ENCODE measurements at regions not wholly inside any gene's neighbourhood (a gene's known extent, or its start where the extent isn't known, plus 50 kb on each side); places are given as distances from the start of the nearest gene placed in this dataset.

GRCh38 chr5:164188733-164189148 lies 683.3 kb downstream of the MAT2B start:
- H3K9me3 Mint-ChIP-seq, result no peaks in the 10 kb centered on the region
- DNase-seq (ENCODE audit: low spot score), result no peak
- H3K27ac Mint-ChIP-seq, result peak overlapping the region; percentile 11; the same call in 1 of the 2 replicates
- CTCF ChIA-PET, result no interaction called here
- H3K4me3 Mint-ChIP-seq, result no peak overlapping the region
- POLR2A ChIA-PET, result interaction anchor here (1.2 kb wide), 1 partner anchor 8 kb away, joined by 3 read pairs; no protein-coding TSS in a partner anchor
- no peak for ATAC-seq
- H3K4me1 Mint-ChIP-seq, result peaks cover 31% of the 10 kb centered on the region
- H3K36me3 Mint-ChIP-seq, result no peaks in the 10 kb centered on the region
- H3K27me3 Mint-ChIP-seq (ENCODE audit: low read depth), result no peaks in the 10 kb centered on the region
- TF ChIP-seq ETV6 (CRISPR knock-in tag; IDR thresholded peaks at IDR 0.05) (no peak), ERG (CRISPR knock-in tag; IDR thresholded peaks at IDR 0.05) (no peak), NFE2L1 (CRISPR knock-in tag; IDR thresholded peaks at IDR 0.05) (no peak), USF1 (CRISPR knock-in tag; IDR thresholded peaks at IDR 0.05) (no peak), OVOL2 (CRISPR knock-in tag; IDR thresholded peaks at IDR 0.05; ENCODE audit: borderline replicate concordance) (no peak), TP53 (CRISPR knock-in tag; IDR thresholded peaks at IDR 0.05) (no peak), GTF2I (CRISPR knock-in tag; conservative IDR thresholded peaks at IDR 0.05) (no peak), RELA (CRISPR knock-in tag; IDR thresholded peaks at IDR 0.05; ENCODE audit: borderline replicate concordance) (no peak), FOXK1 (CRISPR knock-in tag; IDR thresholded peaks at IDR 0.05) (no peak), ZNF232 (CRISPR knock-in tag; IDR thresholded peaks at IDR 0.05) (no peak), FOXP1 (CRISPR knock-in tag; IDR thresholded peaks at IDR 0.05; ENCODE audit: borderline replicate concordance) (no peak), ZBTB21 (CRISPR knock-in tag; IDR thresholded peaks at IDR 0.05; ENCODE audit: borderline replicate concordance) (no peak), ATF1 (CRISPR knock-in tag; IDR thresholded peaks at IDR 0.05) (no peak), NR3C1 (CRISPR knock-in tag; conservative IDR thresholded peaks at IDR 0.05; ENCODE audit: low read depth) (no peak), ZNF671 (CRISPR knock-in tag; IDR thresholded peaks at IDR 0.05) (no peak), ARID4B (CRISPR knock-in tag; IDR thresholded peaks at IDR 0.05; ENCODE audit: borderline replicate concordance) (no peak), ZMAT4 (CRISPR knock-in tag; IDR thresholded peaks at IDR 0.05) (no peak), ATF6 (CRISPR knock-in tag; IDR thresholded peaks at IDR 0.05) (no peak)

- H3K27me3 Mint-ChIP-seq (ENCODE audit: low read depth), result no peaks in the 10 kb centered on the region
- no peaks in the 10 kb centered on the region for H3K36me3 Mint-ChIP-seq
- ATAC-seq (no peak), DNase-seq (ENCODE audit: low spot score) (no peak)
- ChIA-PET CTCF (interaction anchor here (0.6 kb wide), 1 partner anchor 301 kb away, joined by 3 read pairs; no protein-coding TSS in a partner anchor), POLR2A (no interaction called here)
- H3K9me3 Mint-ChIP-seq, result no peaks in the 10 kb centered on the region
- H3K4me1 Mint-ChIP-seq, result peaks cover 18% of the 10 kb centered on the region
- no peak overlapping the region for H3K27ac Mint-ChIP-seq
- TF ChIP-seq CREB1 (CRISPR knock-in tag; IDR thresholded peaks at IDR 0.05) (no peak), NFE2L1 (CRISPR knock-in tag; IDR thresholded peaks at IDR 0.05) (no peak), MAX (CRISPR knock-in tag; IDR thresholded peaks at IDR 0.05) (no peak), HMGXB4 (CRISPR knock-in tag; IDR thresholded peaks at IDR 0.05) (no peak), JAZF1 (CRISPR knock-in tag; IDR thresholded peaks at IDR 0.05) (no peak)
- H3K4me3 Mint-ChIP-seq, result no peak overlapping the region
Measured at GRCh38 chr5:164191240-164191639, 685.8 kb downstream of the MAT2B start.
